Caco-2 (cell line): ENCODE measurements at regions not wholly inside any gene's neighbourhood (a gene's known extent, or its start where the extent isn't known, plus 50 kb on each side); places are given as distances from the start of the nearest gene placed in this dataset.

Experiments used
- BruUV-seq: library from RNA; stranded (reverse); fragments of 400-500 nt; replicated peaks from 2 replicates; lab custom pipeline; 2021; lab: Mats Ljungman, UMichigan
- CTCF ChIA-PET: fragments of 300-600 bp; sonication (Branson Sonifier 250); formaldehyde crosslinking; loops from one replicate; lab custom pipeline; 2022; ENCODE audit warnings: antibody characterized with exemption; lab: Charles Lee
- POLR2A ChIA-PET: fragments of 300-600 bp; sonication (Branson Sonifier 250); formaldehyde crosslinking; loops from one replicate; lab custom pipeline; 2022; ENCODE audit warnings: antibody characterized with exemption; lab: Charles Lee
- DNase-seq, 2 experiments: peaks; one replicate each; pipeline versions ENCODE4 v3.0.0 to v3.0.0-alpha.2; 2020 to 2022
- H3K27me3 ChIP-seq: replicated peaks from 2 replicates; pipeline ENCODE4 v1.6.0; 2011; ENCODE audit warnings: low read length; ENCODE audit not compliant: control insufficient read depth, insufficient read depth
- H3K36me3 ChIP-seq: 2 replicates; pipeline ENCODE4 v1.5.1; 2011; ENCODE audit warnings: low read length; ENCODE audit not compliant: control insufficient read depth, insufficient read depth
- H3K4me1 ChIP-seq: fragments of 250-450 bp; sonication (Bioruptor Pico); 2 replicates; pipeline ENCODE4 v1.5.1; 2020; ENCODE audit warnings: mild to moderate bottlenecking
- H3K4me3 ChIP-seq: 2 replicates; pipeline ENCODE4 v1.5.1; 2011; ENCODE audit warnings: low read depth, mild to moderate bottlenecking, control low read depth, low read length
- H3K9me3 ChIP-seq: fragments of 250-450 bp; sonication (Bioruptor Pico); 2 replicates; pipeline ENCODE4 v1.5.1; 2020; ENCODE audit warnings: mild to moderate bottlenecking, moderate library complexity
- H3K27ac Mint-ChIP-seq: one replicate; pipeline ENCODE4 v1.8.0; 2022; ENCODE audit warnings: mixed read lengths; ENCODE audit not compliant: unreplicated experiment
- H3K27me3 Mint-ChIP-seq: one replicate; pipeline ENCODE4 v1.8.0; 2022; ENCODE audit warnings: mixed read lengths; ENCODE audit not compliant: insufficient read depth, unreplicated experiment
- H3K36me3 Mint-ChIP-seq: one replicate; pipeline ENCODE4 v1.8.0; 2022; ENCODE audit warnings: mild to moderate bottlenecking, mixed read lengths; ENCODE audit not compliant: insufficient read depth, unreplicated experiment
- H3K4me1 Mint-ChIP-seq: one replicate; pipeline ENCODE4 v1.8.0; 2022; ENCODE audit warnings: low read depth, mixed read lengths; ENCODE audit not compliant: unreplicated experiment
- H3K4me3 Mint-ChIP-seq: one replicate; pipeline ENCODE4 v1.8.0; 2022; ENCODE audit warnings: mild to moderate bottlenecking, moderate library complexity, mixed read lengths; ENCODE audit not compliant: unreplicated experiment
- H3K9me3 Mint-ChIP-seq: one replicate; pipeline ENCODE4 v1.8.0; 2022; ENCODE audit warnings: mixed read lengths; ENCODE audit not compliant: unreplicated experiment
- CTCF ChIP-seq, 2 experiments: fragments of 200-600 bp in 1 of 2; IDR thresholded peaks; 1 replicate in 1 of 2; 2 replicates in 1 of 2; pipeline versions ENCODE4 v1.5.1 to v1.8.0; 2011 to 2022; ENCODE audit warnings: antibody characterized with exemption in 1 of 2, control low read depth in 1 of 2, inconsistent platforms in 1 of 2, low read depth in 1 of 2, low read length in 1 of 2, mild to moderate bottlenecking in 1 of 2, moderate library complexity in 1 of 2; ENCODE audit not compliant: insufficient read depth in 1 of 2, severe bottlenecking in 1 of 2, unreplicated experiment in 1 of 2
- intact Hi-C: fragments of 100-400 bp; cut with micrococcal nuclease; formaldehyde crosslinking; loops from one replicate; pipeline ENCODE4 v1.10.0; 2022; ENCODE audit not compliant: unreplicated experiment

GRCh38 chr2:103165836-103166235 lies 404.0 kb downstream of the TMEM182 start:
- no TSS peak for BruUV-seq
- no peak for DNase-seq
- H3K27ac Mint-ChIP-seq: no peak overlapping the region
- no peak overlapping the region for H3K4me3 Mint-ChIP-seq
- intact Hi-C loops: no loop called here
- Histone ChIP-seq H3K4me1 (no peaks in the 10 kb centered on the region), H3K9me3 (no peaks in the 10 kb centered on the region), H3K4me3 (no peak overlapping the region), H3K27me3 (no peaks in the 10 kb centered on the region), H3K36me3 (no peaks in the 10 kb centered on the region)
- H3K9me3 Mint-ChIP-seq: no peaks in the 10 kb centered on the region
- no peaks in the 10 kb centered on the region for H3K36me3 Mint-ChIP-seq
- peaks cover 6% of the 10 kb centered on the region for H3K27me3 Mint-ChIP-seq
- CTCF ChIA-PET: no interaction called here
- no peaks in the 10 kb centered on the region for H3K4me1 Mint-ChIP-seq
- POLR2A ChIA-PET: no interaction called here
- no peak for TF ChIP-seq CTCF (IDR thresholded peaks at IDR 0.05; ENCODE audit: insufficient read depth in 1 of 2, low read depth in 1 of 2, low read length in 1 of 2, severe bottlenecking in 1 of 2, unreplicated experiment in 1 of 2)

GRCh38 chr2:103166456-103167324 lies 404.9 kb downstream of the TMEM182 start:
- no TSS peak for BruUV-seq
- Mint-ChIP-seq H3K9me3 (no peaks in the 10 kb centered on the region), H3K36me3 (no peaks in the 10 kb centered on the region), H3K4me3 (no peak overlapping the region), H3K27ac (no peak overlapping the region), H3K27me3 (peaks cover 6% of the 10 kb centered on the region), H3K4me1 (no peaks in the 10 kb centered on the region)
- intact Hi-C loops: no loop called here
- Histone ChIP-seq H3K27me3 (no peaks in the 10 kb centered on the region), H3K36me3 (no peaks in the 10 kb centered on the region), H3K4me1 (no peaks in the 10 kb centered on the region), H3K9me3 (no peaks in the 10 kb centered on the region), H3K4me3 (no peak overlapping the region)
- ChIA-PET CTCF (no interaction called here), POLR2A (no interaction called here)
- DNase-seq: no peak
- no peak for TF ChIP-seq CTCF (IDR thresholded peaks at IDR 0.05; ENCODE audit: insufficient read depth in 1 of 2, low read depth in 1 of 2, low read length in 1 of 2, severe bottlenecking in 1 of 2, unreplicated experiment in 1 of 2)

- Mint-ChIP-seq H3K27ac (no peak overlapping the region), H3K4me1 (no peaks in the 10 kb centered on the region), H3K9me3 (no peaks in the 10 kb centered on the region), H3K27me3 (peaks cover 6% of the 10 kb centered on the region), H3K36me3 (no peaks in the 10 kb centered on the region), H3K4me3 (no peak overlapping the region)
- CTCF ChIA-PET: no interaction called here
- no peaks in the 10 kb centered on the region for H3K4me1 ChIP-seq
- no TSS peak for BruUV-seq
- POLR2A ChIA-PET: no interaction called here
- no peaks in the 10 kb centered on the region for H3K36me3 ChIP-seq
- no peak for DNase-seq
- no peak overlapping the region for H3K4me3 ChIP-seq
- H3K9me3 ChIP-seq: no peaks in the 10 kb centered on the region
- no peaks in the 10 kb centered on the region for H3K27me3 ChIP-seq
- intact Hi-C loops: no loop called here
- TF ChIP-seq CTCF (IDR thresholded peaks at IDR 0.05; ENCODE audit: insufficient read depth in 1 of 2, low read depth in 1 of 2, low read length in 1 of 2, severe bottlenecking in 1 of 2, unreplicated experiment in 1 of 2): no peak
Observed at GRCh38 chr2:103167599-103167998, 405.8 kb downstream of the TMEM182 start.
